MCF 10A (cell line): ENCODE measurements at regions not wholly inside any gene's neighbourhood (a gene's known extent, or its start where the extent isn't known, plus 50 kb on each side); places are given as distances from the start of the nearest gene placed in this dataset.

ENCODE experiments used
- BruUV-seq: library from RNA; stranded (reverse); fragments of 400-500 nt; replicated peaks from 2 replicates; lab custom pipeline; 2021; lab: Mats Ljungman, UMichigan
- CTCF ChIA-PET: fragments of 300-600 bp; sonication (Branson Sonifier 250); formaldehyde crosslinking; extraction: SDS; loops from one replicate; lab custom pipeline; 2021; ENCODE audit warnings: antibody characterized with exemption, inconsistent platforms; lab: Yijun Ruan, JAX
- POLR2A ChIA-PET: fragments of 300-600, 350-650 bp; sonication (Branson Sonifier 250); formaldehyde crosslinking; extraction: SDS; loops from one replicate; lab custom pipeline; 2020; ENCODE audit warnings: antibody characterized with exemption, inconsistent platforms; lab: Yijun Ruan, JAX
- DNase-seq: peaks from one replicate; pipeline ENCODE4 v3.0.0-alpha.2; 2018; ENCODE audit not compliant: unreplicated experiment
- H3K27ac Mint-ChIP-seq: one replicate; pipeline ENCODE4 v1.8.0; 2022; ENCODE audit warnings: mild to moderate bottlenecking, low read depth, mixed read lengths; ENCODE audit not compliant: unreplicated experiment
- H3K27me3 Mint-ChIP-seq: one replicate; pipeline ENCODE4 v1.8.0; 2022; ENCODE audit warnings: mixed read lengths; ENCODE audit not compliant: insufficient read depth, unreplicated experiment
- H3K36me3 Mint-ChIP-seq: one replicate; pipeline ENCODE4 v1.8.0; 2022; ENCODE audit warnings: mild to moderate bottlenecking, moderate library complexity, mixed read lengths; ENCODE audit not compliant: insufficient read depth, unreplicated experiment
- H3K4me1 Mint-ChIP-seq: one replicate; pipeline ENCODE4 v1.8.0; 2022; ENCODE audit warnings: mixed read lengths; ENCODE audit not compliant: insufficient read depth, unreplicated experiment
- H3K4me3 Mint-ChIP-seq: one replicate; pipeline ENCODE4 v1.8.0; 2022; ENCODE audit warnings: mild to moderate bottlenecking, moderate library complexity, mixed read lengths; ENCODE audit not compliant: unreplicated experiment
- H3K9me3 Mint-ChIP-seq: one replicate; pipeline ENCODE4 v1.8.0; 2022; ENCODE audit warnings: mixed read lengths; ENCODE audit not compliant: unreplicated experiment
- intact Hi-C: fragments of 100-400 bp; cut with micrococcal nuclease; formaldehyde crosslinking; loops from 2 replicates; pipeline ENCODE4 v1.14.1; 2022
- TF ChIP-seq, protein P1 (sequence below): fragments of 200-600 bp; IDR thresholded peaks from one replicate; pipeline ENCODE4 v1.8.0; 2022; ENCODE audit warnings: antibody characterized with exemption, mild to moderate bottlenecking; ENCODE audit not compliant: unreplicated experiment

DNA sequence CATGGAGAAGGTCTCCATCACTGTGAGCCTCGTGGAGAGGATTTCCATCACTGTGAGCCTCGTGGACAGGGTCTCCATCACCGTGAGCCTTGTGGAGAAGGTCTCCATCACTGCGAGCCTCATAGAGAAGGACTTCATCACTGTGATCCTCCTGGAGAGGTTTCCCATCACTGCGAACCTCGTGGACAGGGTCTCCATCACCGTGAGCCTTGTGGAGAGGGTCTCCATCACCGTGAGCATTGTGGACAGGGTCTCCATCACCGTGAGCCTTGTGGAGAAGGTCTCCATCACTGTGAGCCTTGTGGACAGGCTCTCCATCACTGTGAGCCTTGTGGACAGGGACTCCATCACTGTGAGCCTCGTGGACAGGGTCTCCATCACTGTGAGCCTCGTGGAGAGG, 140.4 kb downstream of the ERMARD start:
- Mint-ChIP-seq H3K4me3 (no peak overlapping the region), H3K9me3 (no peaks in the 10 kb centered on the region), H3K36me3 (no peaks in the 10 kb centered on the region), H3K27me3 (peaks cover 55% of the 10 kb centered on the region), H3K4me1 (peaks cover 10% of the 10 kb centered on the region), H3K27ac (no peak overlapping the region)
- intact Hi-C loops = no loop called here
- CTCF ChIA-PET = no interaction called here
- no TSS peak for BruUV-seq
- POLR2A ChIA-PET = no interaction called here
- DNase-seq = no peak
- TF ChIP-seq, protein P1, sequence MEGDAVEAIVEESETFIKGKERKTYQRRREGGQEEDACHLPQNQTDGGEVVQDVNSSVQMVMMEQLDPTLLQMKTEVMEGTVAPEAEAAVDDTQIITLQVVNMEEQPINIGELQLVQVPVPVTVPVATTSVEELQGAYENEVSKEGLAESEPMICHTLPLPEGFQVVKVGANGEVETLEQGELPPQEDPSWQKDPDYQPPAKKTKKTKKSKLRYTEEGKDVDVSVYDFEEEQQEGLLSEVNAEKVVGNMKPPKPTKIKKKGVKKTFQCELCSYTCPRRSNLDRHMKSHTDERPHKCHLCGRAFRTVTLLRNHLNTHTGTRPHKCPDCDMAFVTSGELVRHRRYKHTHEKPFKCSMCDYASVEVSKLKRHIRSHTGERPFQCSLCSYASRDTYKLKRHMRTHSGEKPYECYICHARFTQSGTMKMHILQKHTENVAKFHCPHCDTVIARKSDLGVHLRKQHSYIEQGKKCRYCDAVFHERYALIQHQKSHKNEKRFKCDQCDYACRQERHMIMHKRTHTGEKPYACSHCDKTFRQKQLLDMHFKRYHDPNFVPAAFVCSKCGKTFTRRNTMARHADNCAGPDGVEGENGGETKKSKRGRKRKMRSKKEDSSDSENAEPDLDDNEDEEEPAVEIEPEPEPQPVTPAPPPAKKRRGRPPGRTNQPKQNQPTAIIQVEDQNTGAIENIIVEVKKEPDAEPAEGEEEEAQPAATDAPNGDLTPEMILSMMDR = no peak

DNA sequence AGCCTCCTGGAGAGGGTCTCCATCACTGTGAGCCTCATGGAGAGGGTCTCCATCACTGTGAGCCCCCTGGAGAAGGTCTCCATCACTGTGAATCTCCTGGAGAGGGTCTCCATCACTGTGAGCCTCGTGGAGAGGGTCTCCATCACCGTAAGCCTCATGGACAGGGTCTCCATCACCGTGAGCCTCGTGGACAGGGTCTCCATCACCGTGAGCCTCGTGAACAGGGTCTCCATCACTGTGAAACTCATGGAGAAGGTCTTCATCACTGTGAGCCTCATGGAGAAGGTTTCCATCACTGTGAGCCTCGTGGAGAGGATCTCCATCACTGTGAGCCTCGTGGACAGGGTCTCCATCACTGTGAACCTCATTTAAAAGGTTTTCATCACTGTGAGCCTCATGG, 140.0 kb downstream of the ERMARD start:
- ChIA-PET POLR2A (no interaction called here), CTCF (no interaction called here)
- Mint-ChIP-seq H3K27ac (no peak overlapping the region), H3K36me3 (no peaks in the 10 kb centered on the region), H3K27me3 (peaks cover 55% of the 10 kb centered on the region), H3K9me3 (no peaks in the 10 kb centered on the region), H3K4me3 (no peak overlapping the region), H3K4me1 (peaks cover 10% of the 10 kb centered on the region)
- intact Hi-C loops = no loop called here
- TF ChIP-seq, protein P1 = no peak
- BruUV-seq = no TSS peak
- no peak for DNase-seq

DNA sequence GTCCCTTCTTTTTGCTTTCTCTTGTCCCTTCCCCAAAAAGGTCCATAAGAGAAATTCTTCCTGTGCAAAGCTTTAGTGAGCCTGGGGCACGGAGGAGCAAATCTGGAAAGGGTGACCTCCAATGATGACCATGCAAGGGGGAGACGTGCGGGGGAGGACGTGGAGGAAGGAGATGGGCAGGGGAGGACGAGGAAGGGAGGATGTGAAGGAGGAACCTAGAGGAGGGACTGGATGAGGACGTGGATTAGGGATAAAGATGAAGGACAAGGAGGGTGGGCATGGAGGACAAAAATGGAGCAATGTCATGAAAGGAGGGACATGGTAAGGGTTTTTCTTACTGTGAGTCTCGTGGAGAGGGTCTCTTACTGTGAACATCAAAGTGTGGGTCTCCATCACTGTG, 139.5 kb downstream of the ERMARD start:
- no peaks in the 10 kb centered on the region for H3K36me3 Mint-ChIP-seq
- CTCF ChIA-PET = no interaction called here

DNA sequence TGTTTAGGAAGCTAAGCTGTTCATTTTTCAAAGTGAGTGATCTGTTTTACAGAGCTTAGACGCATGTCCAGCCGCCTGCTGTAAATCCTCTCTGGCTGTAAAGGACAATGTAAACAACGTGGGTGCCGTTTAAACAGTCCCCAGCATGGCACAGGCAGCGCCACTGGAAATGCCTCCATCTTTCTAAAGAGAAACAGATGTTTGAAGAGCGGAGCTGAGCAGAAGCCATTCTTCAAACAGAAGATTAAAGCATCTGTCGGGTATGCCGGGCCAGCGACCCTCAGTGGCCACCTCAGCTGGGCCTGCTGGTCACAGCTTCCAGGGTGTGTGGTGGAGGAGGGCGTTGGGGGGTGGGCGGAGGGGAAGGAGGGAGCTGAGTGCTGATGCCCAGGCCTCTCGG, 138.6 kb downstream of the ERMARD start:
- H3K4me3 Mint-ChIP-seq = no peak overlapping the region
- H3K27me3 Mint-ChIP-seq = peaks cover 61% of the 10 kb centered on the region
- intact Hi-C loops = no loop called here
- H3K4me1 Mint-ChIP-seq = peaks cover 10% of the 10 kb centered on the region
- no peaks in the 10 kb centered on the region for H3K9me3 Mint-ChIP-seq
- no peaks in the 10 kb centered on the region for H3K36me3 Mint-ChIP-seq
- H3K27ac Mint-ChIP-seq = no peak overlapping the region
- CTCF ChIA-PET = no interaction called here
- TF ChIP-seq, protein P1 = no peak
- POLR2A ChIA-PET = interaction anchor here (0.6 kb wide), 1 partner anchor 56 kb away, joined by 3 read pairs; no protein-coding TSS in a partner anchor
- BruUV-seq = no TSS peak
- DNase-seq = no peak

More for the DNA sequence above, 139.5 kb downstream of the ERMARD start:
- H3K27ac Mint-ChIP-seq = no peak overlapping the region
- intact Hi-C loops = no loop called here
- H3K27me3 Mint-ChIP-seq = peaks cover 58% of the 10 kb centered on the region
- no peaks in the 10 kb centered on the region for H3K9me3 Mint-ChIP-seq
- POLR2A ChIA-PET = no interaction called here
- TF ChIP-seq, protein P1 = no peak
- H3K4me1 Mint-ChIP-seq = peaks cover 10% of the 10 kb centered on the region
- DNase-seq = no peak
- BruUV-seq = no TSS peak
- H3K4me3 Mint-ChIP-seq = no peak overlapping the region
